GM10248 (cell line): ENCODE measurements at regions not wholly inside any gene's neighbourhood (a gene's known extent, or its start where the extent isn't known, plus 50 kb on each side); places are given as distances from the start of the nearest gene placed in this dataset.

Experiments used
- CTCF ChIA-PET: fragments of 300-600 bp; sonication (Branson Sonifier 250); formaldehyde crosslinking; extraction: SDS; loops from one replicate; lab custom pipeline; 2021; ENCODE audit warnings: antibody characterized with exemption; lab: Yijun Ruan, JAX
- POLR2A ChIA-PET: fragments of 350-650 bp; sonication (Branson Sonifier 250); formaldehyde crosslinking; extraction: SDS; loops from one replicate; lab custom pipeline; 2020; ENCODE audit warnings: antibody characterized with exemption; lab: Yijun Ruan, JAX
- DNase-seq: peaks from one replicate; pipeline ENCODE4 v3.0.0; 2012; ENCODE audit errors: extremely low spot score
- CTCF ChIP-seq: IDR thresholded peaks from 2 replicates; pipeline ENCODE4 v1.5.1; 2012; ENCODE audit warnings: mild to moderate bottlenecking, low read depth; ENCODE audit errors: extremely low read depth, missing control alignments, control extremely low read depth

DNA sequence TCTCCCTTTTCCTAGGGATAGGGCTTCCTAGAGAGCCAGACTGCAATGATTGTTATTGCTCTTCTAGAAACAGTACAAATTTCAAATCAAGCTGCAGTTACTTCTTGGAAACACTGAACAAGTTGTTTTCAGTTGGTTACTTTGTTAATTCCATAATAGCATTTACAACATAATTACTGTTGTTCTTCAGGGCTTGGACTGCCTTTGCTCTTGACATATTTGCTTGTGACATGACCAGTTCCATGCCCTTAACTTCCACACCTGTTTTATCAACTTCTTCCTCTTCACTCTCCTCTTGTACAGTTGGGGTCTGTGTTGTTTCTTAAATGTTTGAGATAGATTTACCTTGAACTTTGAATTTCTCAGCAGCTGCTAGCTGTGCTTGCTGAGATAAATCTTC, 104.4 kb downstream of the SEC23IP start:
- TF ChIP-seq CTCF = no peak

DNA sequence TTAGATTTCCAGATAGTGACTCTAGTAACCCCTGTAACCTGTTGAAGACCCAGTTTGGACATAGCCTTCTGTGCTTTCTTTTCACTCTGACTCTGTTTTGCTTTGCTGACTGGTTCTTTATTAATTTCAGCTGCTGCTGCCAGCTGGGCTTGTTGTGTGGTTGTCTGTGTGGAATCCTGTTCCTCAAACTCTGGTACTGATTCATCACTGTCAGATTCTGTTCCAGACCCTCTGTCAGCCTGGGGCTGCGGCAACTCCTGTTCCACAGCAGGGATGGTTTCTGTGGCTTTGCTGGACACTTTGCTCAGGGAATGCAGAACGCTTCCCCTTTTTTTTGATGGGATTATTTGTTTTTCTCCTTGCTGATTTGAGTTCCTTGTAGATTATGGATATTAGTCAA, 104.9 kb downstream of the SEC23IP start:
- DNase-seq = no peak
- TF ChIP-seq CTCF = no peak
- POLR2A ChIA-PET = no interaction called here
- CTCF ChIA-PET = no interaction called here

More for the DNA sequence above, 104.4 kb downstream of the SEC23IP start:
- ChIA-PET POLR2A (no interaction called here), CTCF (no interaction called here)
- no peak for DNase-seq

GRCh38 chr10:120002785-120003184, 110.3 kb downstream of the SEC23IP start:
- POLR2A ChIA-PET = no interaction called here
- TF ChIP-seq CTCF = no peak
- DNase-seq = no peak
- CTCF ChIA-PET = no interaction called here

GRCh38 chr10:120005207-120006201, 113.0 kb downstream of the SEC23IP start:
- ChIA-PET POLR2A (no interaction called here), CTCF (interaction anchor here (0.6 kb wide), 1 partner anchor 11 kb away, joined by 3 read pairs; no protein-coding TSS in a partner anchor)
- no peak for TF ChIP-seq CTCF
- no peak for DNase-seq

GRCh38 chr10:120007261-120007660, 114.7 kb downstream of the SEC23IP start:
- CTCF ChIA-PET = no interaction called here
- TF ChIP-seq CTCF = no peak
- POLR2A ChIA-PET = no interaction called here
- no peak for DNase-seq

DNA sequence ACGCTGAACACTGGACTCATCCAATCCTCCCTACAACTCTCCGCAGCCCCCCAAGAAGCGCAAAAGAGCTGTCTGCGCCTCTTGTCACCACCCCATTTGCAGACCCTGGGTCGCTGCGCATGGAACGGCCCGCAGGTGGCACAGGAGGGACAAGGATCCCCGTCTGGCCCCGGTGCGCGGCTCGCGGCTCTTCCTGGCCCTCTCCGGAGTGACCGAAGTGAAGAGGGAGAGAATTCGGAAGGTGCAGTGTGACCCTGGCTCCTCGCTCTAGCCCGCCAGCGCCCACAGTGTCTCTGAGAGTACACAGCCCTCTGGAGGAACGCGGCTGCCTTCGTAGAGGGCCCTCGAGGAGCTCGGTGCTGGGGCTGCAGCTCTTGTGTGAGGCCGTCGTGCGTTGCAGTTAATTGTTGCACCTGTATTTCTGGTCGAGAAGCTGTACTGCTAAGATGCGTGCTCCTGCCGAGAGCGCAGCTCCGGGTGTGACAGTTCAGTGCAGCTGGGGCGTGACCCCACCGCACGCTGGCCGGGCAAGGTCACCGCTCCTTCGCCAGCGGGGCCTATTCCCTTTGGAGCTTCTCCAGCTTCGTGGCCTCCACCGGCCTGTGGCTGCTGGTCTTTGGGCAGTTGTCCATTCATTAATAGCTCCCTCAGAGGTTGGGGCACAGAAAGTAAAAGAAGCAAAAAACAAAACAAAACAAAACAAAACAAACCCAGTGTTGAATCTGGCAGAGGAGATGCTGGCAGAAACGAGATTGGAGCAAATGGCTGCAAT, 119.0 kb downstream of the SEC23IP start:
- POLR2A ChIA-PET = no interaction called here
- no peak for DNase-seq
- CTCF ChIA-PET = interaction anchor here (1.6 kb wide), 1 partner anchor 10 kb away, joined by 6 read pairs; no protein-coding TSS in a partner anchor
- TF ChIP-seq CTCF = no peak
